IMR-90 (cell line): ENCODE measurements at regions not wholly inside any gene's neighbourhood (a gene's known extent, or its start where the extent isn't known, plus 50 kb on each side); places are given as distances from the start of the nearest gene placed in this dataset.

Experiments used
- CEBPB ChIP-seq: IDR thresholded peaks from 2 replicates; pipeline ENCODE4 v1.6.1; 2012; ENCODE audit warnings: low read depth, low read length, improper control_type of control experiment
- CTCF ChIP-seq: conservative IDR thresholded peaks from 2 replicates; pipeline ENCODE4 v1.5.1; 2012; ENCODE audit warnings: mild to moderate bottlenecking, low read depth, low read length, improper control_type of control experiment
- MAFK ChIP-seq: IDR thresholded peaks from 2 replicates; pipeline ENCODE4 v1.6.1; 2012; ENCODE audit warnings: low read depth, low read length, improper control_type of control experiment
- POLR2A ChIP-seq: IDR thresholded peaks from 2 replicates; pipeline ENCODE4 v1.6.1; 2012; ENCODE audit warnings: mild to moderate bottlenecking, low read depth, low read length

- no peak for TF ChIP-seq MAFK
- TF ChIP-seq CTCF, result no peak
- no peak for TF ChIP-seq CEBPB
- no peak for TF ChIP-seq POLR2A
Measured at GRCh38 chr9:80156262-80156661, 584.5 kb downstream of the TLE4 start.
